GM19351 (cell line): ENCODE measurements at regions not wholly inside any gene's neighbourhood (a gene's known extent, or its start where the extent isn't known, plus 50 kb on each side); places are given as distances from the start of the nearest gene placed in this dataset.

Experiments used
- ATAC-seq: cut with Tn5 transposase; IDR thresholded peaks from one replicate; pipeline ENCODE4 v1.9.1; 2021; ENCODE audit warnings: mild to moderate bottlenecking, moderate library complexity; ENCODE audit not compliant: unreplicated experiment

- ATAC-seq, result no peak
Measured at GRCh38 chr6:134117409-134117808, 65.0 kb upstream of the SLC2A12 start.

DNA sequence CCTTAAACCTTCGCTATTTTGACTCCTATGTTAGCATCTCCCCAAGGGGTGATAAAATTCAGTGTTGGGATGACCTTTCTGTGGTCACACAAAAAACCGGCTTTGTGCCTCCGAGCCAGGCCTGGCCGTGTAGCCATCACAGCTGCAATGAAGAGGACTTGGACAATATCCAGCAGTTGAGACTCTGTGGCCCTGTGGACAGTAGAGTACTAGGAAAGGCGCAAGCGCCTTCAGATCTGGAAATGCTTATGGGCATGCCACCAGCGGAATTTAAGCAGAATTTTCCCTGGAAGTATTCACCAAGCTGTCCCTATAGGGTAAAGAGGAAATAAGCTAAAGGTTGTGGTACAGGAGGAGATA is 63.3 kb upstream of the SLC2A12 start:
- ATAC-seq, result no peak

- no peak for ATAC-seq
Measured at GRCh38 chr6:134114918-134115714, 62.7 kb upstream of the SLC2A12 start.

DNA sequence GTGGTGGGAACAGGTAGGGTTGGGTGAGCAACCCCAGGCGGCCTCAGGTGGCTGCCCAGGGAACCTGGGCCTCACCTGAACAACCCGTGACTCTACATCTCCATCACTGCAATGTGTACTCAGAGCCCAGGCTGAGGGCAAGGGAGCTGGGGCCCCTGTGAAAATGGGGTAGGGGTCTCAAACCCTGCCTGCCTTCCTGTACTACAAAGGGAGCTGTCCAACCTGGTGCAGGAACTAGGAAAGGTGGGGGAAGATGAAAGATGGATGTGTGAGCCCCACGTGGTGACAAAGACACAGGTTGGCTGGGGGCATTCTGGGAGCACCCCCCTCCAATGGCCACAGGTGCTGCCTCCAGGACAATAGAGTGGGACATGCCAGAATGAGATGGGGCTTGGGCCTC is 62.1 kb upstream of the SLC2A12 start:
- ATAC-seq, result no peak

DNA sequence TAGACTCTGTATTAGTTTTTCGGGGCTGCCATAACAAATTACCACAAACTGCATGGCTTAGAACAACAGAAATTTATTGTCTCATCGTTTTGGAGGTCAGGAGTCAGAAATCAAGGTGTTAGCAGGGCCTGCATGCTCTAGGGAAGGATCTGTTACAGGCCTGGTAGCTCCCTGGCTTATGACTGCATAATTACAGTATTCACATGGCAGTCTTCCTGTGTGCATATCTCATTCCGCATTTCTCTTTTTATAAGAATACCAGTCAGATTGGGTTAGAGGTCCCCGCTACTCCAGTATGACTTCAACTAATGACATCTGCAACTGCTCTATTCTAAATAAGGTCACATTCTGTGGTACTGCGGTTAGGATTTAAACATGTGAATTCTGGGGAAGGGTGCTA is 59.3 kb upstream of the SLC2A12 start:
- ATAC-seq, result no peak

GRCh38 chr6:134111062-134111677 is 58.7 kb upstream of the SLC2A12 start:
- peak; percentile 73 for ATAC-seq

DNA sequence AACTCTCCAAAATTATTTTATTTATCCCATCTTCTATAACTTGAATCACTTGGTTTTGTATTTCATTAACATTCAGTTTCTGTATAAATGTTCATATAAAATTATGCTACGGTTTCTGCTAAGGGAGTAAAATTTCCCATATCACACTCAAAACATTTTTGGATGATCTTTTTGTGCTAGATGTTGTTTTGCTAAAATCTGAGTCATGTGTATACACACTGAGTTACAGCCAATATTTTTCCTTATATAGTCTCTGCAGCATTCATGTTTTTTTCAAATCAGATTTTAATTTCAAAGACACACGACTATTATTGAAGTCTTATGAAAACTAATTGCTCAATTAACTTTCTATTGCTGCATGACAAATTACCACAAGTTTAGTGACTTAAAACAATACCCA is 54.3 kb upstream of the SLC2A12 start:
- ATAC-seq, result no peak

DNA sequence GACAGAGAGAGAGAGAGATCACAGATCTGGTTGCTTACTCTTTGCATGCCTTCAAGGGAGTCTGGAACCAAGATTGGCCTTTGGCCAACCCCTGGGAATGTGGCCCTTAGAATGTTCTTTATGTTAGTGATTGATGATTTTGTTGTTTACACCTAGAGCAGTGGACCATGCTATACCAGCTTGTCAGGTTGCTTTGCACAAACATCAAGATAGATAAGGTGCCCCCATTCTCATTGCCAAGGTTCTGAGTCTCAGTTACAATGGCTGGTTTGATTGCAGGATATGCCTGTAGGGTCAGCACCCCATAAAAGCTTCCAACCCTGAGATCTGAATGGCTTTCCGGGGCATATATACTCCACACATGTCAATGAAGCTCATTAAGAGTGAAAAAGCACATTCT is 53.5 kb upstream of the SLC2A12 start:
- ATAC-seq, result no peak

DNA sequence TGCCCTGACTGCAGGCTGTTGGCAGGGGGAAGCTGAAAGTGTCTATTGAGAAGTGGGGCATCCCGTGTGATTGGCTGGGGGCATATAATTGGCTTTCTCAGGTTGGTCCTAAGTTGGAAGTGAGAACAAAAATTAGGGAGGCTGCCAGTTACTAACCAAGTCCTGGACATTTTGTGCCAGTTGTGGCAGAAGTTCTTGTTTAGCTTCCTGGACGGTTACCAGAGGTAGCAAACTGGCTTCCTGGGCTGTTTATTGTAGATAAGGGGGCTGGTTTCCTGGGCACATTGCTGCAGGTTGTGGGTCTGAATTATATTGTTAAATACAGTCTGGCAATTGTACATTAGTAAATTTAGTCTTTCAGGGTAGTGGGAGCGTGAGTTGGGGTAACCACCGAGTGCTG is 50.6 kb upstream of the SLC2A12 start:
- ATAC-seq, result no peak
